Keratinocyte (primary cell): ENCODE measurements at regions not wholly inside any gene's neighbourhood (a gene's known extent, or its start where the extent isn't known, plus 50 kb on each side); places are given as distances from the start of the nearest gene placed in this dataset.

ENCODE experiments used
- DNase-seq: peaks from one replicate; pipeline ENCODE4 v3.0.0-alpha.2; 2011; ENCODE audit warnings: low read depth, missing footprints, low spot score
- FAIRE-seq: peaks from 2 replicates; lab custom pipeline; 2011; peaks lifted over from hg19 to GRCh38; lab: Jason Lieb, UNC
- H2AFZ ChIP-seq: 2 replicates; pipeline ENCODE4 v1.6.0; 2012; ENCODE audit warnings: low read length, control low read depth, inconsistent platforms; ENCODE audit not compliant: control insufficient read depth
- H3K27ac ChIP-seq: 2 replicates; pipeline ENCODE4 v1.5.1; 2011; ENCODE audit warnings: low read length; ENCODE audit not compliant: control insufficient read depth, insufficient read depth
- H3K27me3 ChIP-seq: 3 replicates; pipeline ENCODE4 v1.6.0; 2011; ENCODE audit warnings: low read length; ENCODE audit not compliant: control insufficient read depth, insufficient read depth; ENCODE audit errors: extremely low read depth
- H3K36me3 ChIP-seq, 2 experiments: 2 replicates in 1 of 2; 3 replicates in 1 of 2; pipeline ENCODE4 v1.5.1; 2011; ENCODE audit warnings: low read length in 2 of 2, mild to moderate bottlenecking in 1 of 2; ENCODE audit not compliant: control insufficient read depth in 2 of 2, insufficient read depth in 2 of 2; ENCODE audit errors: extremely low read depth in 1 of 2
- H3K4me1 ChIP-seq: 3 replicates; pipeline ENCODE4 v1.5.1; 2011; ENCODE audit warnings: low read length; ENCODE audit not compliant: control insufficient read depth, insufficient read depth; ENCODE audit errors: extremely low read depth
- H3K4me2 ChIP-seq: 3 replicates; pipeline ENCODE4 v1.6.0; 2011; ENCODE audit warnings: low read depth, low read length; ENCODE audit not compliant: control insufficient read depth, insufficient read depth; ENCODE audit errors: extremely low read depth
- H3K4me3 ChIP-seq, 3 experiments: fragments of 200-600 bp in 1 of 3; sonication (generic) in 1 of 3; 2 replicates in 2 of 3; 3 replicates in 1 of 3; pipeline ENCODE4 v1.5.1; 2011 to 2016; ENCODE audit warnings: low read length in 3 of 3, mild to moderate bottlenecking in 3 of 3, control low read depth in 2 of 3, inconsistent platforms in 1 of 3, low read depth in 1 of 3, mixed read lengths in 1 of 3, mixed run types in 1 of 3, moderate library complexity in 1 of 3; ENCODE audit not compliant: control insufficient read depth in 2 of 3, insufficient read depth in 2 of 3; ENCODE audit errors: extremely low read depth in 1 of 3
- H3K79me2 ChIP-seq: 2 replicates; pipeline ENCODE4 v1.6.0; 2012; ENCODE audit warnings: low read length; ENCODE audit not compliant: control insufficient read depth, insufficient read depth
- H3K9ac ChIP-seq: 3 replicates; pipeline ENCODE4 v1.6.0; 2011; ENCODE audit warnings: low read length; ENCODE audit not compliant: control insufficient read depth, insufficient read depth; ENCODE audit errors: extremely low read depth
- H3K9me1 ChIP-seq: 3 replicates; pipeline ENCODE4 v1.6.0; 2011; ENCODE audit warnings: low read length; ENCODE audit not compliant: control insufficient read depth, insufficient read depth; ENCODE audit errors: extremely low read depth
- H3K9me3 ChIP-seq: 2 replicates; pipeline ENCODE4 v1.5.1; 2012; ENCODE audit warnings: low read depth, low read length; ENCODE audit not compliant: control insufficient read depth
- H4K20me1 ChIP-seq: 3 replicates; pipeline ENCODE4 v1.6.0; 2011; ENCODE audit warnings: low read length; ENCODE audit not compliant: control insufficient read depth, insufficient read depth; ENCODE audit errors: extremely low read depth
- EZH2 ChIP-seq: IDR thresholded peaks from one replicate; pipeline ENCODE4 v1.6.1; 2012; ENCODE audit warnings: inconsistent platforms, mild to moderate bottlenecking, low read length, moderate library complexity
- dilution Hi-C: fragments of 300-500 bp; cut with MboI; formaldehyde crosslinking; loops from one replicate; pipeline ENCODE4 v1.7.0; 2020; ENCODE audit warnings: low sequenced_read_pairs; ENCODE audit not compliant: extremely low pct_ligation_motif_present
- TF ChIP-seq, protein P1 (sequence below), 3 experiments: IDR thresholded peaks in 1 of 3; conservative IDR thresholded peaks in 1 of 3; optimal IDR thresholded peaks in 1 of 3; 2 replicates in 2 of 3; 3 replicates in 1 of 3; pipeline versions ENCODE3 to v1.5.1; 2011; ENCODE audit warnings: low read length in 3 of 3, mild to moderate bottlenecking in 3 of 3, moderate library complexity in 2 of 3, control low read depth in 1 of 3, inconsistent platforms in 1 of 3; ENCODE audit not compliant: insufficient read depth in 2 of 3; ENCODE audit errors: extremely low read depth in 1 of 3

DNA sequence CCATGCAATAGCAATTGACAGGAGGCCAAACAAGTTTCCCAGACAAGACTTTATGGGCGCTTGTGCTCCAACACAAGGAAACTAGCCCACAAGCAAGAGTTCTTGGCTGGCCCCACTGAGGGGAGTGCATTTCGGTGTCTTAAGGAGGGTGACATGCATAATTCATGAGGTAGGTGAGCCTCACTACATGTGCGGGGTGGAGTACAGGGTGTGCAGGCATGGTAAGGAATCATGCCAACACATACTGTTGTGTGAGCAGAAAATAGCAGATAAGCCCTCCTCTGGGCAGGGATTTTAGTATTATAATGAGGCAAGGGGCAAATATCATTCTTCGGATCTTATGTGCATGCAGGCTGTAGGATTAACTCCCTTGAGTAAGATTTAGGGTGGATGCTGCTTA lies 78.7 kb upstream of the SLC1A4 start:
- Histone ChIP-seq H4K20me1 (no peaks in the 10 kb centered on the region), H3K27me3 (no peaks in the 10 kb centered on the region), H3K9ac (no peak overlapping the region), H3K9me3 (no peaks in the 10 kb centered on the region), H3K79me2 (no peaks in the 10 kb centered on the region), H3K9me1 (no peaks in the 10 kb centered on the region), H3K4me2 (no peak overlapping the region), H3K27ac (no peak overlapping the region), H2AFZ (no peak overlapping the region), H3K4me1 (peaks cover under 1% of the 10 kb centered on the region), H3K36me3 (no peaks in the 10 kb centered on the region), H3K4me3 (no peak overlapping the region)
- dilution Hi-C loops, result loop anchor here (25.0 kb wide), 1 partner anchor 127 kb away; no protein-coding TSS in a partner anchor
- FAIRE-seq, result no peak
- TF ChIP-seq, protein P1, sequence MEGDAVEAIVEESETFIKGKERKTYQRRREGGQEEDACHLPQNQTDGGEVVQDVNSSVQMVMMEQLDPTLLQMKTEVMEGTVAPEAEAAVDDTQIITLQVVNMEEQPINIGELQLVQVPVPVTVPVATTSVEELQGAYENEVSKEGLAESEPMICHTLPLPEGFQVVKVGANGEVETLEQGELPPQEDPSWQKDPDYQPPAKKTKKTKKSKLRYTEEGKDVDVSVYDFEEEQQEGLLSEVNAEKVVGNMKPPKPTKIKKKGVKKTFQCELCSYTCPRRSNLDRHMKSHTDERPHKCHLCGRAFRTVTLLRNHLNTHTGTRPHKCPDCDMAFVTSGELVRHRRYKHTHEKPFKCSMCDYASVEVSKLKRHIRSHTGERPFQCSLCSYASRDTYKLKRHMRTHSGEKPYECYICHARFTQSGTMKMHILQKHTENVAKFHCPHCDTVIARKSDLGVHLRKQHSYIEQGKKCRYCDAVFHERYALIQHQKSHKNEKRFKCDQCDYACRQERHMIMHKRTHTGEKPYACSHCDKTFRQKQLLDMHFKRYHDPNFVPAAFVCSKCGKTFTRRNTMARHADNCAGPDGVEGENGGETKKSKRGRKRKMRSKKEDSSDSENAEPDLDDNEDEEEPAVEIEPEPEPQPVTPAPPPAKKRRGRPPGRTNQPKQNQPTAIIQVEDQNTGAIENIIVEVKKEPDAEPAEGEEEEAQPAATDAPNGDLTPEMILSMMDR (optimal IDR thresholded peaks at IDR 0.05 in 1 of 3, IDR thresholded peaks at IDR 0.05 in 1 of 3, conservative IDR thresholded peaks at IDR 0.05 in 1 of 3; ENCODE audit: extremely low read depth in 1 of 3, insufficient read depth in 2 of 3, low read length in 3 of 3), result no peak
- TF ChIP-seq EZH2, result no peak
- no peak for DNase-seq

DNA sequence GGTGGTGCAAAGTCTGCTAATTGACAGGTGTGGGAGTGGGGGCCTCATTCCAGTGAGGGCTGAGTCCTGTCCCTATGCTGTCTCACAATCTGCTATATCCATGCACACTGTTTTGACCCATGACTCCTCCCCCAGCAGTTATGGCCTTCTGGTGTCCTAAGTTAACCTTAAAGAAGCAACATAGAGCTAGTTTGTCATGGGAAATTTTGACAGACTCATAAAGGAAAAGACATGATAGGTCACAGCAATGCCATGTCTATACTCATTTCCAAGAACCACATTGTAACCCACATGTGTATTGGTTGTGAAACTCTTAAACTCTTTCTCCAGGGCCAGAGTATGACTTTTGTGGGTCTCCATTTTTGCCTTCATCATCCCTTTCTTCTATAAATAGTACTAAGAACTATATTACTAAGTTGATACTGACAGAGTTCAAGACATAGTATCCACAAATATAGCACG lies 78.2 kb upstream of the SLC1A4 start:
- H3K9me3 ChIP-seq, result no peaks in the 10 kb centered on the region
- H3K36me3 ChIP-seq, result no peaks in the 10 kb centered on the region
- H4K20me1 ChIP-seq, result no peaks in the 10 kb centered on the region
- no peak overlapping the region for H2AFZ ChIP-seq
- H3K79me2 ChIP-seq, result no peaks in the 10 kb centered on the region
- FAIRE-seq, result no peak
- no peak overlapping the region for H3K27ac ChIP-seq
- no peak overlapping the region for H3K4me3 ChIP-seq
- TF ChIP-seq, protein P1 (optimal IDR thresholded peaks at IDR 0.05 in 1 of 3, IDR thresholded peaks at IDR 0.05 in 1 of 3, conservative IDR thresholded peaks at IDR 0.05 in 1 of 3; ENCODE audit: extremely low read depth in 1 of 3, insufficient read depth in 2 of 3, low read length in 3 of 3), result no peak
- TF ChIP-seq EZH2, result no peak
- H3K4me1 ChIP-seq, result no peaks in the 10 kb centered on the region
- H3K27me3 ChIP-seq, result no peaks in the 10 kb centered on the region
- DNase-seq, result no peak
- no peak overlapping the region for H3K4me2 ChIP-seq
- no peaks in the 10 kb centered on the region for H3K9me1 ChIP-seq
- no peak overlapping the region for H3K9ac ChIP-seq
- dilution Hi-C loops, result loop anchor here (25.0 kb wide), 1 partner anchor 126 kb away; no protein-coding TSS in a partner anchor
